Esophagus muscularis mucosa (tissue), 4 donors: ENCODE measurements at regions not wholly inside any gene's neighbourhood (a gene's known extent, or its start where the extent isn't known, plus 50 kb on each side); places are given as distances from the start of the nearest gene placed in this dataset.

Experiments used
- DNase-seq: peaks from one replicate; pipeline ENCODE4 v3.0.0-alpha.2; 2017; ENCODE audit errors: extremely low spot score
- H3K27ac ChIP-seq, 4 donors: fragments of 200-600 bp; sonication (generic); replicated peaks in 1 of 4; 1 replicate in 3 of 4; 2 replicates in 1 of 4; pipeline ENCODE4 v1.5.1; 2016 to 2019; ENCODE audit warnings: mild to moderate bottlenecking in 1 of 4
- H3K27me3 ChIP-seq, 4 donors: fragments of 200-600 bp; sonication (generic); one replicate each; pipeline versions ENCODE4 v1.5.1 to v1.6.0; 2016 to 2019
- H3K36me3 ChIP-seq, 4 donors: fragments of 200-600 bp; sonication (generic); one replicate each; pipeline ENCODE4 v1.5.1; 2016 to 2019
- H3K4me1 ChIP-seq, 4 donors: fragments of 200-600 bp; sonication (generic); one replicate each; pipeline ENCODE4 v1.5.1; 2016 to 2019
- H3K4me3 ChIP-seq, 4 donors: fragments of 200-600 bp; sonication (generic); 1 replicate in 2 of 4; 2 replicates in 2 of 4; pipeline ENCODE4 v1.5.1; 2016 to 2019; ENCODE audit warnings: mild to moderate bottlenecking in 4 of 4, moderate library complexity in 1 of 4
- H3K9me3 ChIP-seq, 4 donors: fragments of 200-600 bp; sonication (generic); 1 replicate in 3 of 4; 2 replicates in 1 of 4; pipeline ENCODE4 v1.5.1; 2016 to 2019
- CTCF ChIP-seq, 3 experiments: fragments of 200-600 bp in 2 of 3; fragments of 450-650 bp in 1 of 3; sonication (generic) in 2 of 3; IDR thresholded peaks; one replicate each; pipeline ENCODE4 v1.5.1; 2017 to 2019; ENCODE audit warnings: antibody characterized with exemption in 3 of 3, mild to moderate bottlenecking in 2 of 3, moderate library complexity in 1 of 3
- EP300 ChIP-seq: sonication (generic); formaldehyde crosslinking; IDR thresholded peaks from one replicate; pipeline ENCODE4 v1.6.1; 2017; ENCODE audit warnings: antibody characterized with exemption
- POLR2A ChIP-seq: fragments of 450-650 bp; IDR thresholded peaks from one replicate; pipeline ENCODE4 v1.6.1; 2017; ENCODE audit warnings: antibody characterized with exemption, moderate library complexity, mild to moderate bottlenecking, low read depth
- POLR2AphosphoS5 ChIP-seq, 2 donors: sonication (generic); formaldehyde crosslinking; IDR thresholded peaks; one replicate each; pipeline ENCODE4 v1.6.1; 2017; ENCODE audit warnings: antibody characterized with exemption in 2 of 2
- WGBS: methylation state at CpG from one replicate; pipeline ENCODE4 v1.1.5; 2018; 5-methylcytosine and 5-hydroxymethylcytosine counted together
- intact Hi-C: fragments of 100-400 bp; cut with DNase I; formaldehyde crosslinking; loops from one replicate; pipeline ENCODE4 v1.15.1; 2023

- intact Hi-C loops = no loop called here
- no peaks in the 10 kb centered on the region for H3K9me3 ChIP-seq
- H3K4me1 ChIP-seq = no peaks in the 10 kb centered on the region
- H3K27ac ChIP-seq = no peak overlapping the region
- TF ChIP-seq POLR2A (no peak), EP300 (no peak), CTCF (IDR thresholded peaks at IDR 0.05) (no peak), POLR2AphosphoS5 (IDR thresholded peaks at IDR 0.05) (no peak)
- no peak for DNase-seq
- WGBS = 74% methylated on average over 4 of the region's 4 CpGs
- no peaks in the 10 kb centered on the region for H3K27me3 ChIP-seq
- no peaks in the 10 kb centered on the region for H3K36me3 ChIP-seq
- no peak overlapping the region for H3K4me3 ChIP-seq
Measured at GRCh38 chr9:25913806-25914205, 235.6 kb upstream of the TUSC1 start.

GRCh38 chr9:25904701-25905100 is 226.5 kb upstream of the TUSC1 start:
- TF ChIP-seq POLR2AphosphoS5 (IDR thresholded peaks at IDR 0.05) = no peak
- TF ChIP-seq POLR2A = no peak
- no peak for TF ChIP-seq CTCF (IDR thresholded peaks at IDR 0.05)
- TF ChIP-seq EP300 = no peak
- DNase-seq = no peak
- 83% methylated on average over 1 of the region's 1 CpG for WGBS
- intact Hi-C loops = no loop called here
- H3K4me3 ChIP-seq = no peak overlapping the region
- H3K4me1 ChIP-seq = no peaks in the 10 kb centered on the region
- H3K27ac ChIP-seq = no peak overlapping the region
- H3K9me3 ChIP-seq = no peaks in the 10 kb centered on the region
- H3K36me3 ChIP-seq = no peaks in the 10 kb centered on the region
- no peaks in the 10 kb centered on the region for H3K27me3 ChIP-seq

- no peak for TF ChIP-seq POLR2A
- TF ChIP-seq CTCF (IDR thresholded peaks at IDR 0.05) = no peak
- no peak for TF ChIP-seq POLR2AphosphoS5 (IDR thresholded peaks at IDR 0.05)
- TF ChIP-seq EP300 = no peak
- no peaks in the 10 kb centered on the region for H3K4me1 ChIP-seq
- H3K9me3 ChIP-seq = peaks cover 0 to 7% (median 0%) of the 10 kb centered on the region in 4 donors
- H3K36me3 ChIP-seq = no peaks in the 10 kb centered on the region
- no peaks in the 10 kb centered on the region for H3K27me3 ChIP-seq
- DNase-seq = no peak
- WGBS = 61% methylated on average over 3 of the region's 3 CpGs
- H3K4me3 ChIP-seq = no peak overlapping the region
- H3K27ac ChIP-seq = no peak overlapping the region
- intact Hi-C loops = no loop called here
Measured at GRCh38 chr9:25891527-25891926, 213.3 kb upstream of the TUSC1 start.

- Histone ChIP-seq H3K27ac (no peak overlapping the region), H3K4me3 (no peak overlapping the region), H3K4me1 (no peaks in the 10 kb centered on the region), H3K36me3 (no peaks in the 10 kb centered on the region), H3K9me3 (peaks cover 0 to 7% (median 0%) of the 10 kb centered on the region in 4 donors), H3K27me3 (no peaks in the 10 kb centered on the region)
- intact Hi-C loops = no loop called here
- DNase-seq = no peak
- no peak for TF ChIP-seq POLR2AphosphoS5 (IDR thresholded peaks at IDR 0.05)
- no peak for TF ChIP-seq EP300
- no peak for TF ChIP-seq CTCF (IDR thresholded peaks at IDR 0.05)
- no peak for TF ChIP-seq POLR2A
- WGBS = 60% methylated on average over 1 of the region's 1 CpG
Measured at GRCh38 chr9:25889661-25890060, 211.4 kb upstream of the TUSC1 start.

- peaks cover 0 to 13% (median 2%) of the 10 kb centered on the region in 4 donors for H3K9me3 ChIP-seq
- no peak overlapping the region for H3K4me3 ChIP-seq
- no peaks in the 10 kb centered on the region for H3K36me3 ChIP-seq
- H3K27ac ChIP-seq = no peak overlapping the region
- intact Hi-C loops = no loop called here
- TF ChIP-seq CTCF (IDR thresholded peaks at IDR 0.05) (no peak), POLR2AphosphoS5 (IDR thresholded peaks at IDR 0.05) (no peak)
- H3K4me1 ChIP-seq = no peaks in the 10 kb centered on the region
- WGBS = 96% methylated on average over 1 of the region's 1 CpG
- no peak for DNase-seq
- no peaks in the 10 kb centered on the region for H3K27me3 ChIP-seq
Measured at GRCh38 chr9:25876248-25876647, 198.0 kb upstream of the TUSC1 start.
